ENCODE measurements at regions not wholly inside any gene's neighbourhood (a gene's known extent, or its start where the extent isn't known, plus 50 kb on each side); places are given as distances from the start of the nearest gene placed in this dataset.

DNA sequence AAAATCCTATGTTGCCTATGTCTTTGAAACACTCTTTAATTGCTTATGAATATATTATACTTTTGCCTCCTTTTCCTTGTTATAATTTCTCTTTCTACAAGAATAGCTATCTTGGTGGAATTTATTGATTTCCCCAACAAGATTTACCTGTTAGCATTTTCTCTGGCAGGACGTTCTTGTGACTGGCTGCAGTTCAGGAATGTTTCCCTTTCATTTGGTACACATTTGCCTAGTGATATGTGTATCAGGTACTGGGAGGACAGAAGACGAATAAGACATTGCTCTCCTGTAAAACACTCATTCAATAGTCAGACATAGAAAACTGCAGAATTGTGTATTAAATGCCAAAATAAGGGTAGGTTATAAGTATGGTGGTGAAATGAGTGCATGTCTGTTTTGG, 279.9 kb downstream of the FAT3 start:
- TF ChIP-seq MTA3 (IDR thresholded peaks at IDR 0.05; ENCODE audit: borderline replicate concordance) (no peak), MYC (IDR thresholded peaks at IDR 0.05; ENCODE audit: low read depth, low read length) (no peak), MYC (CRISPR knock-in tag; IDR thresholded peaks at IDR 0.05; ENCODE audit: borderline replicate concordance, low read depth) (no peak), CCNT2 (IDR thresholded peaks at IDR 0.05; ENCODE audit: borderline replicate concordance, extremely low read depth, insufficient read length, low read depth, low read length) (no peak), ZNF24 (IDR thresholded peaks at IDR 0.05) (no peak), KDM4B (IDR thresholded peaks at IDR 0.05; ENCODE audit: borderline replicate concordance in 2 of 2, low read depth in 1 of 2) (no peak), POLR2A (conservative IDR thresholded peaks at IDR 0.05) (no peak), PHB (CRISPR knock-in tag; IDR thresholded peaks at IDR 0.05) (no peak), ETV5 (CRISPR knock-in tag; IDR thresholded peaks at IDR 0.05; ENCODE audit: low read depth) (no peak)
- TF ChIP-seq, protein P1, sequence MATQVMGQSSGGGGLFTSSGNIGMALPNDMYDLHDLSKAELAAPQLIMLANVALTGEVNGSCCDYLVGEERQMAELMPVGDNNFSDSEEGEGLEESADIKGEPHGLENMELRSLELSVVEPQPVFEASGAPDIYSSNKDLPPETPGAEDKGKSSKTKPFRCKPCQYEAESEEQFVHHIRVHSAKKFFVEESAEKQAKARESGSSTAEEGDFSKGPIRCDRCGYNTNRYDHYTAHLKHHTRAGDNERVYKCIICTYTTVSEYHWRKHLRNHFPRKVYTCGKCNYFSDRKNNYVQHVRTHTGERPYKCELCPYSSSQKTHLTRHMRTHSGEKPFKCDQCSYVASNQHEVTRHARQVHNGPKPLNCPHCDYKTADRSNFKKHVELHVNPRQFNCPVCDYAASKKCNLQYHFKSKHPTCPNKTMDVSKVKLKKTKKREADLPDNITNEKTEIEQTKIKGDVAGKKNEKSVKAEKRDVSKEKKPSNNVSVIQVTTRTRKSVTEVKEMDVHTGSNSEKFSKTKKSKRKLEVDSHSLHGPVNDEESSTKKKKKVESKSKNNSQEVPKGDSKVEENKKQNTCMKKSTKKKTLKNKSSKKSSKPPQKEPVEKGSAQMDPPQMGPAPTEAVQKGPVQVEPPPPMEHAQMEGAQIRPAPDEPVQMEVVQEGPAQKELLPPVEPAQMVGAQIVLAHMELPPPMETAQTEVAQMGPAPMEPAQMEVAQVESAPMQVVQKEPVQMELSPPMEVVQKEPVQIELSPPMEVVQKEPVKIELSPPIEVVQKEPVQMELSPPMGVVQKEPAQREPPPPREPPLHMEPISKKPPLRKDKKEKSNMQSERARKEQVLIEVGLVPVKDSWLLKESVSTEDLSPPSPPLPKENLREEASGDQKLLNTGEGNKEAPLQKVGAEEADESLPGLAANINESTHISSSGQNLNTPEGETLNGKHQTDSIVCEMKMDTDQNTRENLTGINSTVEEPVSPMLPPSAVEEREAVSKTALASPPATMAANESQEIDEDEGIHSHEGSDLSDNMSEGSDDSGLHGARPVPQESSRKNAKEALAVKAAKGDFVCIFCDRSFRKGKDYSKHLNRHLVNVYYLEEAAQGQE (IDR thresholded peaks at IDR 0.05; ENCODE audit: borderline replicate concordance): no peak
- TF ChIP-seq, protein P1 (CRISPR knock-in tag; IDR thresholded peaks at IDR 0.05; ENCODE audit: low read depth): no peak
- TF ChIP-seq, protein P2, sequence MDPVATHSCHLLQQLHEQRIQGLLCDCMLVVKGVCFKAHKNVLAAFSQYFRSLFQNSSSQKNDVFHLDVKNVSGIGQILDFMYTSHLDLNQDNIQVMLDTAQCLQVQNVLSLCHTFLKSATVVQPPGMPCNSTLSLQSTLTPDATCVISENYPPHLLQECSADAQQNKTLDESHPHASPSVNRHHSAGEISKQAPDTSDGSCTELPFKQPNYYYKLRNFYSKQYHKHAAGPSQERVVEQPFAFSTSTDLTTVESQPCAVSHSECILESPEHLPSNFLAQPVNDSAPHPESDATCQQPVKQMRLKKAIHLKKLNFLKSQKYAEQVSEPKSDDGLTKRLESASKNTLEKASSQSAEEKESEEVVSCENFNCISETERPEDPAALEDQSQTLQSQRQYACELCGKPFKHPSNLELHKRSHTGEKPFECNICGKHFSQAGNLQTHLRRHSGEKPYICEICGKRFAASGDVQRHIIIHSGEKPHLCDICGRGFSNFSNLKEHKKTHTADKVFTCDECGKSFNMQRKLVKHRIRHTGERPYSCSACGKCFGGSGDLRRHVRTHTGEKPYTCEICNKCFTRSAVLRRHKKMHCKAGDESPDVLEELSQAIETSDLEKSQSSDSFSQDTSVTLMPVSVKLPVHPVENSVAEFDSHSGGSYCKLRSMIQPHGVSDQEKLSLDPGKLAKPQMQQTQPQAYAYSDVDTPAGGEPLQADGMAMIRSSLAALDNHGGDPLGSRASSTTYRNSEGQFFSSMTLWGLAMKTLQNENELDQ (CRISPR knock-in tag; IDR thresholded peaks at IDR 0.05; ENCODE audit: borderline replicate concordance): no peak

Data from K562 (cell line).